MM.1S (cell line): ENCODE measurements at regions not wholly inside any gene's neighbourhood (a gene's known extent, or its start where the extent isn't known, plus 50 kb on each side); places are given as distances from the start of the nearest gene placed in this dataset.

ENCODE experiments used
- DNase-seq: peaks from one replicate; pipeline ENCODE4 v3.0.0-alpha.2; 2015
- H2AFZ ChIP-seq: fragments of 300-600 bp; sonication (generic); 2 replicates; pipeline ENCODE4 v1.6.0; 2016; ENCODE audit warnings: antibody characterized with exemption, low read length
- H3F3A ChIP-seq: fragments of 300-600 bp; sonication (generic); 2 replicates; pipeline ENCODE4 v1.6.1; 2016; ENCODE audit warnings: mild to moderate bottlenecking, antibody characterized with exemption, low read length, moderate library complexity, mixed read lengths; ENCODE audit not compliant: insufficient read depth
- H3K27ac ChIP-seq: fragments of 300-600 bp; sonication (generic); 2 replicates; pipeline ENCODE4 v1.5.1; 2016; ENCODE audit warnings: mild to moderate bottlenecking, low read length
- H3K27me3 ChIP-seq: fragments of 300-600 bp; sonication (generic); replicated peaks from 2 replicates; pipeline ENCODE4 v1.6.0; 2016; ENCODE audit warnings: low read length; ENCODE audit not compliant: insufficient read depth
- H3K36me3 ChIP-seq: fragments of 300-600 bp; sonication (generic); replicated peaks from 2 replicates; pipeline ENCODE4 v1.6.1; 2016; ENCODE audit warnings: mild to moderate bottlenecking, low read length, mixed read lengths; ENCODE audit not compliant: insufficient read depth
- H3K4me1 ChIP-seq: fragments of 300-600 bp; sonication (generic); 2 replicates; pipeline ENCODE4 v1.6.1; 2016; ENCODE audit warnings: low read length, mixed read lengths
- H3K4me2 ChIP-seq: fragments of 300-600 bp; sonication (generic); 2 replicates; pipeline ENCODE4 v1.6.0; 2016; ENCODE audit warnings: low read depth, low read length
- H3K4me3 ChIP-seq: fragments of 300-600 bp; sonication (generic); 2 replicates; pipeline ENCODE4 v1.5.1; 2016; ENCODE audit warnings: low read length, mixed read lengths
- H3K79me2 ChIP-seq: fragments of 300-600 bp; sonication (generic); 2 replicates; pipeline ENCODE4 v1.6.1; 2016; ENCODE audit warnings: mixed run types, low read length, mixed read lengths
- H3K9ac ChIP-seq: fragments of 300-600 bp; sonication (generic); 2 replicates; pipeline ENCODE4 v1.6.1; 2016; ENCODE audit warnings: low read length, mixed read lengths
- H3K9me2 ChIP-seq: fragments of 300-600 bp; sonication (generic); replicated peaks from 2 replicates; pipeline ENCODE4 v1.6.1; 2016; ENCODE audit warnings: mild to moderate bottlenecking, low read length, mixed read lengths; ENCODE audit not compliant: insufficient read depth
- H3K9me3 ChIP-seq: fragments of 300-600 bp; sonication (generic); replicated peaks from 2 replicates; pipeline ENCODE4 v1.6.1; 2016; ENCODE audit warnings: mild to moderate bottlenecking, low read length, mixed read lengths; ENCODE audit not compliant: insufficient read depth
- H4K20me1 ChIP-seq: fragments of 300-600 bp; sonication (generic); 2 replicates; pipeline ENCODE4 v1.6.1; 2016; ENCODE audit warnings: mild to moderate bottlenecking, low read length, moderate library complexity, mixed read lengths; ENCODE audit not compliant: insufficient read depth
- CTCF ChIP-seq: fragments of 300-600 bp; sonication (generic); IDR thresholded peaks from 2 replicates; pipeline ENCODE4 v1.5.1; 2016; ENCODE audit warnings: antibody characterized with exemption, low read length, mixed read lengths
- EZH2 ChIP-seq: fragments of 300-600 bp; sonication (generic); optimal IDR thresholded peaks from 2 replicates; pipeline ENCODE3; 2017; ENCODE audit warnings: low read depth, mild to moderate bottlenecking, antibody characterized with exemption, low read length, mixed read lengths
- EZH2phosphoT487 ChIP-seq: fragments of 300-600 bp; sonication (generic); IDR thresholded peaks from 2 replicates; pipeline ENCODE4 v1.6.1; 2018; ENCODE audit warnings: antibody characterized with exemption, low read length

- no peaks in the 10 kb centered on the region for H3K9me3 ChIP-seq
- H3K9ac ChIP-seq, result no peak overlapping the region
- H3K4me1 ChIP-seq, result no peaks in the 10 kb centered on the region
- H3K4me2 ChIP-seq, result no peak overlapping the region
- H3K4me3 ChIP-seq, result no peak overlapping the region
- H4K20me1 ChIP-seq, result no peaks in the 10 kb centered on the region
- H3K36me3 ChIP-seq, result no peaks in the 10 kb centered on the region
- no peak overlapping the region for H2AFZ ChIP-seq
- H3K9me2 ChIP-seq, result no peaks in the 10 kb centered on the region
- TF ChIP-seq EZH2, result no peak
- no peak for TF ChIP-seq EZH2phosphoT487
- no peaks in the 10 kb centered on the region for H3F3A ChIP-seq
- no peaks in the 10 kb centered on the region for H3K27me3 ChIP-seq
- DNase-seq, result no peak
- H3K79me2 ChIP-seq, result no peaks in the 10 kb centered on the region
- no peak overlapping the region for H3K27ac ChIP-seq
Measured at GRCh38 chr6:169881398-169881797, 130.0 kb downstream of the ERMARD start.

GRCh38 chr6:169880516-169880915, 129.1 kb downstream of the ERMARD start:
- no peak for DNase-seq
- Histone ChIP-seq H3F3A (no peaks in the 10 kb centered on the region), H3K4me2 (no peak overlapping the region), H2AFZ (no peak overlapping the region), H3K4me1 (no peaks in the 10 kb centered on the region), H3K79me2 (no peaks in the 10 kb centered on the region), H3K9ac (no peak overlapping the region), H3K9me2 (no peaks in the 10 kb centered on the region), H3K27me3 (no peaks in the 10 kb centered on the region), H3K4me3 (no peak overlapping the region), H3K36me3 (no peaks in the 10 kb centered on the region), H4K20me1 (no peaks in the 10 kb centered on the region), H3K9me3 (no peaks in the 10 kb centered on the region), H3K27ac (no peak overlapping the region)
- TF ChIP-seq EZH2 (no peak), EZH2phosphoT487 (no peak), CTCF (no peak)

GRCh38 chr6:169869301-169869700, 117.9 kb downstream of the ERMARD start:
- H3K4me2 ChIP-seq, result no peak overlapping the region
- no peak for TF ChIP-seq EZH2
- TF ChIP-seq EZH2phosphoT487, result no peak
- TF ChIP-seq CTCF, result no peak
- H4K20me1 ChIP-seq, result no peaks in the 10 kb centered on the region
- no peak overlapping the region for H2AFZ ChIP-seq
- H3F3A ChIP-seq, result no peaks in the 10 kb centered on the region
- no peaks in the 10 kb centered on the region for H3K4me1 ChIP-seq
- no peaks in the 10 kb centered on the region for H3K27me3 ChIP-seq
- no peaks in the 10 kb centered on the region for H3K79me2 ChIP-seq
- H3K9me2 ChIP-seq, result no peaks in the 10 kb centered on the region
- DNase-seq, result no peak
- H3K9ac ChIP-seq, result no peak overlapping the region
- H3K9me3 ChIP-seq, result no peaks in the 10 kb centered on the region
- no peaks in the 10 kb centered on the region for H3K36me3 ChIP-seq
- H3K4me3 ChIP-seq, result no peak overlapping the region
- no peak overlapping the region for H3K27ac ChIP-seq

GRCh38 chr6:169868458-169868857, 117.0 kb downstream of the ERMARD start:
- Histone ChIP-seq H3K36me3 (no peaks in the 10 kb centered on the region), H3K9me3 (no peaks in the 10 kb centered on the region), H2AFZ (no peak overlapping the region), H3K27ac (no peak overlapping the region), H3K79me2 (no peaks in the 10 kb centered on the region), H3K4me2 (no peak overlapping the region), H4K20me1 (no peaks in the 10 kb centered on the region), H3K9me2 (no peaks in the 10 kb centered on the region), H3K4me1 (no peaks in the 10 kb centered on the region), H3K27me3 (no peaks in the 10 kb centered on the region), H3K9ac (no peak overlapping the region), H3F3A (no peaks in the 10 kb centered on the region), H3K4me3 (no peak overlapping the region)
- DNase-seq, result peak; percentile 59
- TF ChIP-seq EZH2 (no peak), EZH2phosphoT487 (no peak), CTCF (no peak)
